CD4-positive, alpha-beta T cell treated with Interleukin-4 for 1 hour (primary cell): ENCODE measurements at regions not wholly inside any gene's neighbourhood (a gene's known extent, or its start where the extent isn't known, plus 50 kb on each side); places are given as distances from the start of the nearest gene placed in this dataset.

Experiments
- DNase-seq, 2 donors: peaks; one replicate each; pipeline ENCODE4 v3.0.0-alpha.2; 2020 to 2022

GRCh38 chr12:114917307-114917706, 233.3 kb upstream of the TBX3 start:
- DNase-seq = no peak

DNA sequence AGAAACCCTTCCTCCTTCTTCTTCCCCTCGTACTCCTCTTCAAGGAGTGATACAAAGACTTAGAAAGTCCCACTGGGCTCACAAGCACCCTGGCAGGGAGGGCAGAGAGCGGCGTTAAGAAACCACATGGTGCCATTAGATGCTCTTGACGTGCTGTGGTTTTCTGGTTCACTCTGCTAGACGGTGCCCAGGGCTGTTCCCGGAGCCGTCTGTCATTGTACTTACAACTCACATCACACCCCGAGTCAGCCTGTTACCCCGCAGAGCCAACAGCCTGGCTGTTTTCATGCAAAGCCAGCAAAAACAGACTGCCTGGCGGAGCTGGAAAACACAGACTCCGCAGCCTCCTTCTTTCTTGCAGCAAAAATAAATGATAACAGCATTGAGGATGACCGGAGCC, 232.6 kb upstream of the TBX3 start:
- DNase-seq = no peak

- no peak for DNase-seq
Measured at GRCh38 chr12:114916124-114916523, 232.1 kb upstream of the TBX3 start.

DNA sequence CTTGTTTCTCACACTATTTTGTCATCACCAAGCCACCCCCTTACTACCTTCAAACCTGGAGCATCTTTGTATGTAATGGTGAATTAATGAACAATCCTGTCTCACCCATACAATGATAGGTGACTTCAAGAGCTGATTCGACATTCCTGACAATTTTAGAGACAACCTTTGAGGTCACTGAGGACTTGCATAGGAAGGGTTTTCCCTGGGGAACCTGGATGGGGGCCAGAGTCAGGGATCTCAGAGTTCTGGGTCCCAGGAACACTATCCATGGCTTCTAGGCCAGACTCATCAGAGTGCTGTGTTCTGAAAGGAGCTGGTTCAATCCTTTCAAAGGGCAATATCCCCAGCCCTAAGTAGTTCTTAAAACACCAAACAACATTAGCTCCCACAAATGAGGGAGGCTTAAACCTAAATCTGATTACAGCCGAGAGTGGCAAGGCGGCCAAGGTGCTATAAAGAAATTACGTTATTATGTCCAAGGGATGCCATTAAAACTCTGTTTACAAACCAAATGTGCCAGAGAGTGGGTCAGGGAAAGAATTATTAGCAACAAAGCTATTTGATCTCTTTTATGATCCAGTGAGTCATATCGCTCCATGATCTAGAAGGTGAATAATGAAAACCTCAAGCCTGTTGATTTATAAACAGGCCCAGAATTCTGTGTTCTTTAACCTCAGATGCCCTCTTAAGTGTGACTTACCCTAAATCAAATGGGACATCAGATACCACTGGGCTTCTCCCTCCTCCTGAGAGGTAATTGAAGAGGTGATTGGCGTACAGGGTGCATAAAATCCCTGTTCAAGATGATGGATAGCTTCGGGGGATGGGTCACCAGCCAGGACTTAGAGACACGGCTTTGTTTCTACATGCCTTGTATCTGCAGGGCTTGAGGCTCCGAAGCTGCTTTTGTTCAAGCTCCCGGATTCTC, 230.2 kb upstream of the TBX3 start:
- no peak for DNase-seq

- no peak for DNase-seq
Measured at GRCh38 chr12:114912811-114913210, 228.8 kb upstream of the TBX3 start.

- no peak for DNase-seq
Measured at GRCh38 chr12:114911196-114911595, 227.2 kb upstream of the TBX3 start.

GRCh38 chr12:114904254-114905003, 220.5 kb upstream of the TBX3 start:
- DNase-seq = no peak

GRCh38 chr12:114903083-114903691, 219.2 kb upstream of the TBX3 start:
- no peak for DNase-seq

DNA sequence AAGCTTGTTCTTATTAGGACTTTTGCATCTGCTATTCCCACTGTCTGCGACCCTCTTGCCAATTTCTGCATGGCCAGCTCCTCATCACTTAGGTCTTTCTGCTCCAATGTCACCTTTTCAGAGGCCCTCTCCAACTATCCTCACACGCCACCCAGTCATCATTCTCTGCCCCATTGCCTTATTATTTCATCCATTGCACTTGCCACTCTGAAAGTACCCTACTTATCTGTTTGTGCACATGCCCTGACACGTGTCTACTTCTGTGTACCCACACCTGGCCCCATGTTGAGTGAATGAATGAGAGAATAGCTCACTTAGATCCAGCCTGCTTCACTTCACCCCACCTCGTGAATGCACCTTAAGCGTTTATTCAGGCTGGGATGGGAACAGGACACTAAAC, 218.7 kb upstream of the TBX3 start:
- no peak for DNase-seq

DNA sequence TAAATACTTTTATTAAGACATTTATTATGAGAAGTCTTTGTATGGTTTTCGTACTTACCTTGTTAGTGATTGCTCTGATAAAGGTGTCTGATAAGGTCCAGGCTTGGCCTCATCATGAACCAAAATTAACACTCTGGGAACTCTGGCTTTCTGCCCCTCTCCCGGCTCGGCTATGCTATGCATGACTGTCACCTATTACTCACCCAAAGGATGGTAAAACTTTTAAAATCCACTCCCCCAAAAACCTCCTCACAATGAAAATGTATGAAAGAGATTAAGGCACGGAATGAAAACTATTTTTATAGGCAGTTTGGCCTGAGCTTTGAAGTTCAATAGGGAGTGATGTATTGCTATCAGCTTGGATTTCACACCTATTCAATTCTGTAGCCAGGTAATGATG, 217.3 kb upstream of the TBX3 start:
- DNase-seq = no peak

DNA sequence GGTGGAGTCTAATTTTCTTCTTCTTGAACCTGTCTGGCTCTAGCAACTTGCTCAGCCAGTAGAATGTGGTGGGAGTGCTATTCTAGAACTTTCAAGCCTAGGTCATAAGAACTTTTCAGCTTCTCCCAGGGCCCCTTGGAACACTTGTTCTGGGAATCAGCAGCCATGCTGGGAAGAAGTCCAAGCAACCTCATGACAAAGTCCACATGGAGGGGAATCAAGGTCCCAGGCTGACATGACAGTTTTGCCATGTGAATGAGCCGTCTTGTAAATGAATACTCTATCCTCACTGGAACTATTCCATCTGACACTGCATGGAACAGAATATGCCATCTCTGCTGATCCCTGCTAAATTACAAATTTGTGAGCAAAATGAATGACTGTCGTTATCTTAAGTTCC, 214.2 kb upstream of the TBX3 start:
- no peak for DNase-seq

GRCh38 chr12:114895827-114896226, 211.9 kb upstream of the TBX3 start:
- no peak for DNase-seq

DNA sequence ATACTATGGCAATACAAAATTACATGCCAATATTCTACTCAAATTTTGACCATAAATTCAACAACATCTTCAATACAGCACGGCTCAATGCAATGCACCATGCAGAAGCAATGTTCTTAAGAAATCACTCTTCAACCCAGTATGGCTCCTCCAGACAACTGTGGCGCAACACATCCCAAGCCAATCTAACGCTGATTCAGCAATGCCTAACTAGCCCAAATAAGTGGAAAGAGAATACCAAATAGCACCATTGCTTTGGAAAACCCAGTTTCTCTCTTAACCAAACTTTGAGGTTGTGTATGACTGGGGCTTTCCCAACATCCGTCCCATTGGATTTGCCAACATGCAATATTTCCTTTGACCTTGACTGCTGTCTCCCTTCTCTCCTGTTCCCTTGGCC, 211.1 kb upstream of the TBX3 start:
- DNase-seq = no peak

DNA sequence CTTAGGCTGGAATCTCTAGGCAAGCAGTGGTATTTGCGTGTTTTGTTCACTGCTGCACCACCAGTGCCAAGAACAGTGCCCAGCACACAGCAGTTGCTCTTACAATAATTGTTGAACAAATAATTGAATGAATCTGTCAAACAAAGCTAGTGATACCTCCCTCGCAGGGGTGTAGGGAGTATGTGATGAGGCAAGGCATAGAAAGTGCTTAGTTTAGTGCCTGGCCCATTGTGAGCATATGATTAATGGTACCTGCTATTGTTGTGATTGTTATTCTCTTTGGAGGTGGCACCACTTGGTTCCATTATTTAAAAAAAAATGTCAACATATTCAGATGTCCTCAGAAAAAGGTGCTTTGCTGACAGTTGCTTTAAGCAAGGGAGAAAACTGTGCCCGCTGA, 210.1 kb upstream of the TBX3 start:
- DNase-seq = no peak

DNA sequence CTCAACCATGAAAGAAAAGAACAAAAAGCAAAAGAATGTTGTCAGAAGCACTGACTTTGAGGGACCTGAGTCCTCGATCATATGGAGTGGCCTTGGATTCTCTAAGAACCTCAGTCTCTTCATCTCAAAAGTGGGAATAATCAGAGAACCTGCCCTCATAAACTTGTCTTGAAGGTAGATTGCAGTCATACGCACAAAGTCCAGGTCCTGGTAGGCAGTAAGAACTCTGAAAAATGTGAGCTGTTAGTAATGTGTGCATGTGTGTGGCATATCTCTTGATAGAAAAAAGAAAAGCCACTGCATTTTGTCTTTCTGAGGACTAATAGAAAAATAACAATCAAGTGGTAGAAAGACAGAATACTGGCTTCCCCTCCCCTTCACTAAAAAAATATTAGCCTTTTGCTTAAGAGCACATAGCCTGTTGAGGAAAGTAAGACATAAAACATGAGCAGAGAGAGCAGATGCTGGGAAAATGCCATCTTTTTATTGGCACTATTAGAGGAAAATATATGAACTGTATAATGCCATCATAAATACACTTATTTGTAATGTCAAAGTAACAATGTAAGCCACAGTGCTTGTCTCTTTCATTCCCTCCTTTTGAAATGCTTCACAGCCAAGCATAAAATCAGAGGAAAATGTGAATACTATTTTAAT, 205.1 kb upstream of the TBX3 start:
- no peak for DNase-seq

DNA sequence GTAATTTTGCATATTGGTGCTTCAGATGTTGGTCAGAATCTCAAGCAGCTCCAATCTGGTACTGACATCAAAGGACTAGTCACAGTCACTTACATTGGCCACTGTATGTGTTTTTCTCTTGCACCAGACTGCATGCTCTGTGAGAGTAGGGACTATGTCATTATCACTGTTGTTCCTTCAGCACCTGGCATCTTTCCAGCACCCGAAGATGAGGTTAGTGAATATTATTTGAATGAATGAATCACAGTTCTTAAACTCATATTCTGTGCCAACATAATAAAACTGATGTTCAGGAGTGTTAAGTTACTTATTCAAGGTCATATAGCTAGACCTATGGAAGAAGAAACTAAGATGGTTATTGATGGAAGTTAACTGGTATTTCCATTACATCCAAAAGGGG, 204.5 kb upstream of the TBX3 start:
- DNase-seq = no peak

DNA sequence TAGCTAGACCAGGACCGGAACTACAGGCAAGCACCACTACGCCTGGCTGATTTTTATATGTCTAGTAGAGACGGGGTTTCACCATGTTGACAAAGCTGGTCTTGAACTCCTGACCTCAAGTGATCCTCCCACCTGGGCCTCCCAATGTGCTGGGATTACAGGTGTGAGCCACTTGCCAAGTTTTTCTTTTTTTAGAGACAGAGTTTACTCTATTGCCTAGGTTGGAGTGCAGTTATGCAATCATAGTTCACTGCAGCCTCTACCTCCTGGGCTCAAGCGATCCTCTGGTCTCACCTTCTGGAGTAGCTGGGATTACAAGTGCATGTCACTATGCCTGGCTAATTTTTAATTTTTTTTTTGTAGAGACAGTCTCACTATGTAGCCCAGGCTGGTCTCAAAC, 201.5 kb upstream of the TBX3 start:
- no peak for DNase-seq

DNA sequence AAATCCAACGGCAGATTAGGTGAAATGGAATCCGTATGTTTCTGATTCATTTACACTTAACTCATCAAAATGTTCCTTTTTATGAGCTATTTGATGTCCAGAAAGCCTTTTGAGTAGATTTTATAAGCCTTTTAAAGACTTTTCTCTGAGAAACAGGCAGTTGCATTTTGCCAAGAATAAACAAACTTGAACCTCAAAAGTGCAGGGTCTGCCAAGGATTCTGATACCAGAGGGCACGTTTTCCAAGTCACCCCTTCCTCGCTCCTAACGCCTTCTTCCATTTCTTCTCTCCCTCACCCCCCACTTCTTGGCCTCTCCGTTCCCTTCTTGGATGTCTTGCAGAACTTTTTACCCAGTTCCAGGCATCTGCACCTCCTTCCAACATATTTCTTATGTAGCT, 200.6 kb upstream of the TBX3 start:
- no peak for DNase-seq

- no peak for DNase-seq
Measured at GRCh38 chr12:114882083-114882482, 198.1 kb upstream of the TBX3 start.

DNA sequence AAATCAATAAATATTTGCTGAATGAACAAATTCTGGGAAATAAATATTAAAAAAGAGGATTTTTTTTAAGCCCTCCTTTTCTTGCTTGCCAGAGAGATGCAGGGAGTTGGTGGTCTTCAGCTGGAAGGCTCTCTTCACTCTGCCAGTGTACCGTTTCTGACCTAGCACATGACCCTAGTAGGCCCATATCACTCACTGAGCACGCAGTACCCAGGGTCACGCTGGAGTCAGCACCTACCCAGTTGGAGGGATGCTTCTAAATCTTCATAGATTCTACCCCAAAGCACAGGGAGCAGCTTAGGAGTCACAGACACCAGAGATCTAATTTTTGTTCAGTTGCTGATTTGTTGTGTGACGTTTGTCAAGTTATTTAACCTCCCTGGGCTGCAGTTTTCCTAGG, 195.4 kb upstream of the TBX3 start:
- no peak for DNase-seq

DNA sequence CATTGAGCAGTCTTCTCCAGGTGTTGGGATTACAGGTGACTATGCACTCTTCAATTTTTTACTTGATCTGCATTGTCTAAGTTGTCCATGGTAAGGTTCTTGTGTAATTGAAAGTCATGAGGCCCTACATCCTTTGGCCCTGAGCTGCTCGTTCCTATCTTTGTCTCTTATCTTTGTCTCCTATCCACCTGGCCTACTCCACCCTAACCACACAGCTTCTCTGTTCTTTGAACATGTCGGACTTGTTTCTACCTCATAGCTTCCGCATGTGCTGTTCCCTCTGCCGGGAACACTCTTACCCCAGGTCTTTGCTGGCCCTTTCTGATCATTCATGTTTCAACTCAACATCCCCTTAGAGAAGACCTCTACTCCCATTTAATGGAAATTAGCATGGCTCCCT, 194.8 kb upstream of the TBX3 start:
- DNase-seq = no peak

DNA sequence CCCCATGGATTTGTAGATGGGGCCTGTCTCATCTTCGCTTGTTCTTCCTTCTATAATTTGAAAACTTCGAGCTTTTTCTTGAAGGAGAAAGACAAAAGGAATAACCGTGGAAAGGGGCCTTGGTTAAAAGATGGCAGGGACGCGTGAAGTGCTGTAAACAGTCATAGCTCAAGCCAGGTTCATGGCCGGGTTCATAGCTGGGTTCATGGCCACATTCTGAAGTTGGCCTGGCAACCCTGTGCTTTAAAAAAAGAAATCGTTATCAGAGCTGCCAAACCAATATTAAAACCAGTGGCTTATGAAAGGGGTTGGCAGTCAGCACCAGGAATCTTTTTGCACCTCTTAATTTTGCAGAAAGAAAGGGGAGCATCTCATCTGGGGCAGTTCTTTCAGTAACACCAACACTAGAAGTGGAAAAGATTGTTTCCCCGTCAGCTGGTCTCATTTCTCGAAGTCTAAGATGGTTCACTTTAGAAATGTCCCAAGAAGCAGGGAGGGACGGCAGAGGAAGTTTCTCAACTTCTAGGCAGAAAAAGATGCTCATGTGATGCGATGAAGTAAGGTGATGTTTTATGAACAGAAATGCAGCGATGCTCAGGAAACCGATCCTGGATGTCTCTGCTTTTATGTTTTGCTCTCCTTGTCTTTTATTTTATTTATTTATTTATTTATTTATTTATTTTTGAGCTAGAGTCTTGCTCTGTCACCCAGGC, 193.1 kb upstream of the TBX3 start:
- no peak for DNase-seq

GRCh38 chr12:114875313-114875712, 191.3 kb upstream of the TBX3 start:
- DNase-seq = no peak
